22Rv1 (cell line): ENCODE measurements at regions not wholly inside any gene's neighbourhood (a gene's known extent, or its start where the extent isn't known, plus 50 kb on each side); places are given as distances from the start of the nearest gene placed in this dataset.

ENCODE experiments used
- CTCF ChIP-seq: fragments of 450-650 bp; IDR thresholded peaks from 2 replicates; pipeline ENCODE4 v1.5.1; 2017; ENCODE audit warnings: mild to moderate bottlenecking
- ZFX ChIP-seq: fragments of 450-650 bp; IDR thresholded peaks from 2 replicates; pipeline ENCODE4 v1.6.1; 2017; ENCODE audit warnings: antibody characterized with exemption, borderline replicate concordance

GRCh38 chr21:27268290-27268689 lies 301.4 kb upstream of the ADAMTS5 start:
- TF ChIP-seq CTCF: no peak
- TF ChIP-seq ZFX: no peak
